SK-N-SH treated with all-trans-retinoic acid at 6 μM for 48 hours (cell line): ENCODE measurements at regions not wholly inside any gene's neighbourhood (a gene's known extent, or its start where the extent isn't known, plus 50 kb on each side); places are given as distances from the start of the nearest gene placed in this dataset.

Experiments used
- ARNTL ChIP-seq: fragments of 450-650 bp; formaldehyde crosslinking; IDR thresholded peaks from 2 replicates; pipeline ENCODE4 v1.5.0; 2020; ENCODE audit warnings: low read depth, mild to moderate bottlenecking, moderate library complexity, borderline replicate concordance
- PATZ1 ChIP-seq: fragments of 250-450 bp; sonication (Bioruptor Pico); IDR thresholded peaks from 2 replicates; pipeline ENCODE4 v1.8.0; 2020; ENCODE audit warnings: mild to moderate bottlenecking, moderate library complexity, borderline replicate concordance
- PPARA ChIP-seq: fragments of 250-450 bp; sonication (Bioruptor Pico); IDR thresholded peaks from 2 replicates; pipeline ENCODE4 v1.5.0; 2020; ENCODE audit warnings: mild to moderate bottlenecking, borderline replicate concordance
- ZNF70 ChIP-seq: fragments of 450-650 bp; formaldehyde crosslinking; IDR thresholded peaks from 2 replicates; pipeline ENCODE4 v1.5.0; 2020; ENCODE audit warnings: mild to moderate bottlenecking, moderate library complexity

DNA sequence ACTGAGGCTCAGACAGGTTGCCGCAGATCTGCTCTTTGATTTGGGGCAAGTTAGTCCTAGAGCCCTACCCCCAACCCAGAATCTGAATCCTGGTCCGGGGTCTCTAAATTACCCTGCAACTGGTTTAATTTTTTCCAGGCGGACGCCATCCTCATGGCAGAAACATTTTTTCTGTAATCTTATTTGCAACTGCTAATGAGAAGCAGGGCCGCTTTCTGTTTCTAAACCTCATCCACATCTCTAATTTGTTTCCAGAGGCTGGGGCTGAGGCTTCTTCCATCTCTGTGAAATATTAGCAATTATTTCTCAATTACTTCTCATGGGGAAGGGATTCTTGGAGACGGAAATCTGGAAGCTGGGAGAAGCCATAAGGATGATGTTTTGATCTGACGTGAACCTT lies 261.6 kb downstream of the RPS24 start:
- no peak for TF ChIP-seq PATZ1 (CRISPR knock-in tag)
- no peak for TF ChIP-seq ARNTL (CRISPR knock-in tag)
- TF ChIP-seq PPARA (CRISPR knock-in tag), result no peak
- no peak for TF ChIP-seq ZNF70 (CRISPR knock-in tag)
